CD14-positive monocyte (primary cell): ENCODE measurements at regions not wholly inside any gene's neighbourhood (a gene's known extent, or its start where the extent isn't known, plus 50 kb on each side); places are given as distances from the start of the nearest gene placed in this dataset.
"Not testable (repeated sequence)": the region's sequence is repeated elsewhere in the genome, so short reads cannot be mapped to it uniquely, and the experiment has no call there.

Source experiments
- DNase-seq, 3 donors: peaks; one replicate each; pipeline ENCODE4 v3.0.0-alpha.2; 2011 to 2022
- H2AFZ ChIP-seq: 2 replicates; pipeline ENCODE4 v1.6.0; 2012; ENCODE audit warnings: mild to moderate bottlenecking, low read depth, low read length, inconsistent platforms; ENCODE audit not compliant: insufficient read depth, poor library complexity, severe bottlenecking
- H3K27ac ChIP-seq, 2 donors: 1 replicate in 1 of 2; 2 replicates in 1 of 2; pipeline ENCODE4 v1.5.1; 2012 to 2013; ENCODE audit warnings: low read length in 2 of 2, control low read depth in 1 of 2, inconsistent platforms in 1 of 2, low read depth in 1 of 2, mild to moderate bottlenecking in 1 of 2
- H3K27me3 ChIP-seq, 2 donors: one replicate each; pipeline versions ENCODE4 v1.6.0 to v1.6.1; 2011 to 2013; ENCODE audit warnings: low read length in 2 of 2; ENCODE audit not compliant: control insufficient read depth in 2 of 2, insufficient read depth in 2 of 2
- H3K36me3 ChIP-seq, 2 donors: replicated peaks in 1 of 2; 1 replicate in 1 of 2; 2 replicates in 1 of 2; pipeline versions ENCODE4 v1.5.1 to v1.6.1; 2012 to 2013; ENCODE audit warnings: low read length in 2 of 2, control low read depth in 1 of 2, inconsistent platforms in 1 of 2, mild to moderate bottlenecking in 1 of 2; ENCODE audit not compliant: insufficient read depth in 2 of 2, control insufficient read depth in 1 of 2
- H3K4me1 ChIP-seq, 2 donors: 1 replicate in 1 of 2; 2 replicates in 1 of 2; pipeline versions ENCODE4 v1.5.1 to v1.6.1; 2012 to 2013; ENCODE audit warnings: low read length in 2 of 2, control low read depth in 1 of 2, inconsistent platforms in 1 of 2, mild to moderate bottlenecking in 1 of 2, moderate library complexity in 1 of 2; ENCODE audit not compliant: insufficient read depth in 2 of 2, control insufficient read depth in 1 of 2
- H3K4me2 ChIP-seq: replicated peaks from 2 replicates; pipeline ENCODE3; 2012; ENCODE audit warnings: low read length, moderate library complexity, mild to moderate bottlenecking; ENCODE audit not compliant: poor library complexity, severe bottlenecking; ENCODE audit errors: extremely low read depth
- H3K4me3 ChIP-seq, 3 experiments: fragments of 200-600 bp in 1 of 3; sonication (generic) in 1 of 3; replicated peaks in 1 of 3; 1 replicate in 2 of 3; 2 replicates in 1 of 3; pipeline ENCODE4 v1.5.1; 2011 to 2013; ENCODE audit warnings: low read length in 3 of 3, mild to moderate bottlenecking in 3 of 3, control low read depth in 2 of 3, low read depth in 2 of 3, inconsistent platforms in 1 of 3, moderate library complexity in 1 of 3
- H3K79me2 ChIP-seq: 2 replicates; pipeline ENCODE4 v1.6.0; 2012; ENCODE audit warnings: mild to moderate bottlenecking, control low read depth, inconsistent platforms, low read length, moderate library complexity; ENCODE audit not compliant: insufficient read depth
- H3K9ac ChIP-seq: 2 replicates; pipeline ENCODE4 v1.6.0; 2017; ENCODE audit warnings: low read length, mild to moderate bottlenecking; ENCODE audit not compliant: insufficient read depth, poor library complexity, severe bottlenecking
- H3K9me3 ChIP-seq, 2 donors: replicated peaks in 1 of 2; 1 replicate in 1 of 2; 2 replicates in 1 of 2; pipeline versions ENCODE4 v1.5.1 to v1.6.1; 2012 to 2013; ENCODE audit warnings: low read length in 2 of 2, control low read depth in 1 of 2; ENCODE audit not compliant: control insufficient read depth in 1 of 2, insufficient read depth in 1 of 2
- H4K20me1 ChIP-seq: 2 replicates; pipeline ENCODE4 v1.6.0; 2012; ENCODE audit warnings: mild to moderate bottlenecking, low read length, control low read depth, moderate library complexity; ENCODE audit not compliant: insufficient read depth
- H3K27ac Mint-ChIP-seq, 7 donors: one replicate each; pipeline ENCODE4 v1.8.0; 2020; ENCODE audit warnings: mild to moderate bottlenecking in 7 of 7, mixed read lengths in 7 of 7, moderate library complexity in 6 of 7, inconsistent platforms in 2 of 7
- H3K27me3 Mint-ChIP-seq, 3 donors: one replicate each; pipeline ENCODE4 v1.8.0; 2021 to 2022; ENCODE audit warnings: low read depth in 3 of 3, mild to moderate bottlenecking in 3 of 3, mixed read lengths in 3 of 3, moderate library complexity in 3 of 3, inconsistent platforms in 1 of 3
- H3K36me3 Mint-ChIP-seq, 2 donors: one replicate each; pipeline ENCODE4 v1.8.0; 2020; ENCODE audit warnings: mixed read lengths in 2 of 2, inconsistent platforms in 1 of 2, mild to moderate bottlenecking in 1 of 2
- H3K4me1 Mint-ChIP-seq: one replicate; pipeline ENCODE4 v1.8.0; 2020; ENCODE audit warnings: mild to moderate bottlenecking, mixed read lengths
- H3K4me3 Mint-ChIP-seq, 2 donors: one replicate each; pipeline ENCODE4 v1.8.0; 2020; ENCODE audit warnings: mild to moderate bottlenecking in 2 of 2, mixed read lengths in 2 of 2, moderate library complexity in 1 of 2
- H3K9me3 Mint-ChIP-seq, 7 donors: one replicate each; pipeline ENCODE4 v1.8.0; 2020 to 2022; ENCODE audit warnings: mixed read lengths in 7 of 7, mild to moderate bottlenecking in 6 of 7, moderate library complexity in 6 of 7, inconsistent platforms in 2 of 7
- CTCF ChIP-seq: fragments of 200-600 bp; IDR thresholded peaks from one replicate; pipeline ENCODE4 v1.8.0; 2022; ENCODE audit warnings: antibody characterized with exemption, mild to moderate bottlenecking
- WGBS: methylation state at CpG from one replicate; pipeline ENCODE4 v1.1.5; 2013; ENCODE audit warnings: missing lambda C conversion rate; ENCODE audit not compliant: insufficient coverage; 5-methylcytosine and 5-hydroxymethylcytosine counted together
- intact Hi-C, 2 donors: fragments of 100-400 bp; cut with micrococcal nuclease; formaldehyde crosslinking; loops; one replicate each; pipeline versions ENCODE4 v1.15.0 to v1.15.1; 2023

- Histone ChIP-seq H3K4me1 (no peaks in the 10 kb centered on the region), H3K9ac (no peak overlapping the region), H3K9me3 (no peaks in the 10 kb centered on the region), H3K36me3 (no peaks in the 10 kb centered on the region), H3K79me2 (no peaks in the 10 kb centered on the region), H3K27ac (no peak overlapping the region), H3K27me3 (no peaks in the 10 kb centered on the region), H2AFZ (no peak overlapping the region), H3K4me2 (no peak overlapping the region), H4K20me1 (no peaks in the 10 kb centered on the region), H3K4me3 (no peak overlapping the region)
- no peak for DNase-seq
- Mint-ChIP-seq H3K9me3 (peaks cover 0 to 6% (median 2%) of the 10 kb centered on the region in 7 donors), H3K27me3 (no peaks in the 10 kb centered on the region), H3K4me3 (no peak overlapping the region), H3K4me1 (no peaks in the 10 kb centered on the region), H3K27ac (no peak overlapping the region), H3K36me3 (no peaks in the 10 kb centered on the region)
- TF ChIP-seq CTCF = no peak
- intact Hi-C loops = no loop called here
These were observed 774.4 kb downstream of the LUZP2 start for GRCh38 chr11:25271301-25271700.

- intact Hi-C loops = no loop called here
- no peak for TF ChIP-seq CTCF
These were observed 775.4 kb downstream of the LUZP2 start for GRCh38 chr11:25272214-25272613.

GRCh38 chr11:25280821-25281220, 784.0 kb downstream of the LUZP2 start:
- intact Hi-C loops, H3K4me1 Mint-ChIP-seq, H3K9ac ChIP-seq, H2AFZ ChIP-seq, H3K79me2 ChIP-seq, H3K4me3 ChIP-seq, H3K36me3 Mint-ChIP-seq, DNase-seq, H3K4me2 ChIP-seq, H3K9me3 ChIP-seq, H3K27me3 ChIP-seq, H4K20me1 ChIP-seq, H3K27ac ChIP-seq, H3K36me3 ChIP-seq, H3K27me3 Mint-ChIP-seq, H3K4me3 Mint-ChIP-seq, H3K4me1 ChIP-seq, H3K27ac Mint-ChIP-seq: not testable (repeated sequence)
- 87% methylated on average over 5 of the region's 7 CpGs for WGBS
- peaks cover 0 to 11% (median 3%) of the 10 kb centered on the region in 7 donors for H3K9me3 Mint-ChIP-seq

More at GRCh38 chr11:25272214-25272613, 775.4 kb downstream of the LUZP2 start:
- H3K36me3 Mint-ChIP-seq = no peaks in the 10 kb centered on the region
- Histone ChIP-seq H4K20me1 (no peaks in the 10 kb centered on the region), H2AFZ (no peak overlapping the region), H3K27ac (no peak overlapping the region), H3K27me3 (no peaks in the 10 kb centered on the region), H3K9me3 (no peaks in the 10 kb centered on the region), H3K4me2 (no peak overlapping the region), H3K4me1 (no peaks in the 10 kb centered on the region), H3K36me3 (no peaks in the 10 kb centered on the region), H3K79me2 (no peaks in the 10 kb centered on the region), H3K4me3 (no peak overlapping the region), H3K9ac (no peak overlapping the region)
- no peak for DNase-seq
- H3K4me3 Mint-ChIP-seq = no peak overlapping the region
- peaks cover 0 to 3% (median 0%) of the 10 kb centered on the region in 7 donors for H3K9me3 Mint-ChIP-seq
- H3K27ac Mint-ChIP-seq = no peak overlapping the region
- no peaks in the 10 kb centered on the region for H3K4me1 Mint-ChIP-seq
- H3K27me3 Mint-ChIP-seq = no peaks in the 10 kb centered on the region
